Inflammatory macrophage (primary cell): ENCODE measurements at regions not wholly inside any gene's neighbourhood (a gene's known extent, or its start where the extent isn't known, plus 50 kb on each side); places are given as distances from the start of the nearest gene placed in this dataset.
"Not testable (repeated sequence)": the region's sequence is repeated elsewhere in the genome, so short reads cannot be mapped to it uniquely, and the experiment has no call there.

Experiments used
- DNase-seq, 2 donors: peaks; one replicate each; pipeline ENCODE4 v3.0.0-alpha.2; 2020 to 2022

GRCh38 chr9:75690551-75690950 lies 199.9 kb upstream of the PCSK5 start:
- not testable (repeated sequence) for DNase-seq

- no peak for DNase-seq
Measured at GRCh38 chr9:75691408-75691807, 199.1 kb upstream of the PCSK5 start.

DNA sequence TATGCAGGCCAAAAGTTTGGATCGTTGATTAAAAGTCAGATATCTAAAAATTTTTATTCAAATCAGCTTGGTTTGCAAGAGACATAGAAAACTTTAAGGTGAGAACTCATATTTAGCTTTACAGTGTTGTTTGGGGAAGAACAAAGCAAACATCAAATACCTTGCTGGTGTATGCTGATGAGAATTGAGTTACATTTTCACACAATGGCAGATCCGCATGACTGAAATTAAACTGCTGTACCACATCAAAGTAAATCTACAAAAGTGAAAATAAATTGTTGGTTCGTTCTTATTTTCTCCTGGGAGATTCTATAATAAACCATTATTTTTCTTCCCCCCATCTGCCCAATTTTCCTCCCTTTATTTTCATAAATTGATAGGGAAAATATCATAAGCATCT lies 198.2 kb upstream of the PCSK5 start:
- DNase-seq, result no peak

- DNase-seq, result no peak
Measured at GRCh38 chr9:75695921-75696320, 194.6 kb upstream of the PCSK5 start.

DNA sequence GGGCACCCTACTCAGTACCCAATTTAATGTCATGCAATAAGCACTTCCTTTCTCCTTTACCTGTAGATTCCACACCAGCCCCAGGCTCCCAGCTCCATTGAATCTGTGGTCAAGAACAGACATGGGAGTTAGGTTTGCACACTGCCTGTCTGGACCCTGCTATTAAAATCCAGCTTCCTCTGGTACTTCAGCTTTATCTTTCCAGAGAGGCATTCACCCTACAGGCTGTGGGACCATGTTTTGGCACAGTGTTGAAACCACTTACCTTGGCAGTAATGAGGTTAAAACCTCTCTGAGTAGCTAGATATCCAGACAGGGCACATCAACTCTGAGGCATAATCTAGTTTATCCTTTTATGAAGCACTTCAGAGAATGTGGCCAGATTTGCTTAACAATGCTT lies 191.5 kb upstream of the PCSK5 start:
- no peak for DNase-seq

DNA sequence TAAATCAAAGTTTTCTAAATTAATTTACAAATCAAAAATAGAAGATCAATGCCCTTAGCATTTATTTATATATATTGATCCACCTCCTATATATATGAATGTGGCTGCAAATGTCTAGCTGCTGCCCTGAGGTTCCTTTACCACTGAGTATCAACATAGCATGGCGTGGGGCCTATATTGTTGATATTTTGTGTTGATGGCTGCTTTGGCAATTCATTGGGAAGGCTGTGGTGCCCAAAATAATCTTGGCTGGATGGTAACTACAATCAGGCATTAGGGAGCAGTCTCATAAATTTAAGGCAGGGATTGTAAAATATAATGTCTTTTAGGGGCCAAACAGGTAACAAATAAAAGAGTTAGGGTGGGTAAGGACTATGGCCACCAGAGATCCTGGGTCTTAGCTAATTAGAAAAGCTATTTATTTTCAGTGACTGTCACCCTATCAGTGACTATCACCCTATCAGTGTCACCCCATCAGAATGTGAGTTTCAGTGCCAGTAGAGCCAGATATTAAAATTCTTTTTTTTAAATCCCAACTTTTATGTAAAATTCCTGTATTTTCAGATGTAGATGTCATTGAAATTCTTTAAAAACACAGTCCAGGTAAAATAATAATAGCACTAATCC lies 190.7 kb upstream of the PCSK5 start:
- DNase-seq, result no peak

GRCh38 chr9:75700252-75700640 lies 190.2 kb upstream of the PCSK5 start:
- DNase-seq, result no peak

GRCh38 chr9:75707191-75707590 lies 183.3 kb upstream of the PCSK5 start:
- DNase-seq, result no peak

- no peak for DNase-seq
Measured at GRCh38 chr9:75709698-75710097, 180.8 kb upstream of the PCSK5 start.

GRCh38 chr9:75712700-75713099 lies 177.8 kb upstream of the PCSK5 start:
- no peak for DNase-seq

- DNase-seq, result no peak
Measured at GRCh38 chr9:75713335-75713734, 177.1 kb upstream of the PCSK5 start.

DNA sequence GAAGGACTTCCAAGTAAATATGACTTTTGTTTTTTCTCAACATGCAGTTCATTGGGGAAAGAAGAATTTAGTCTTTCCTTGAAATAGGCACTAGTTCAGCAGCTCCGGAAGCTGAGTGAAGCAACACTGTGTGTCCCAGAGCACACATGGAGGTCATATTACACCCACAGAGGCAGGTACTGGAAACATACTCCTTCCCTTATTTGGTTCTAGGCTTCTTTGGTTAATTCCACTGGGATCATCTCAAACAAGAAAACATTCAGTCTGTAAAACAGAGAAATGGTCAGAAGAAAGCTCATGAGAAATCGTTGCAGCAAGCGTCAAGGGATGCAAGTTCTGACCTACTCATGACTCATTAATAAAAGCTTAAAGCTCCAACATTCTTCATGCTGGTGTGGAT lies 175.1 kb upstream of the PCSK5 start:
- DNase-seq, result no peak

DNA sequence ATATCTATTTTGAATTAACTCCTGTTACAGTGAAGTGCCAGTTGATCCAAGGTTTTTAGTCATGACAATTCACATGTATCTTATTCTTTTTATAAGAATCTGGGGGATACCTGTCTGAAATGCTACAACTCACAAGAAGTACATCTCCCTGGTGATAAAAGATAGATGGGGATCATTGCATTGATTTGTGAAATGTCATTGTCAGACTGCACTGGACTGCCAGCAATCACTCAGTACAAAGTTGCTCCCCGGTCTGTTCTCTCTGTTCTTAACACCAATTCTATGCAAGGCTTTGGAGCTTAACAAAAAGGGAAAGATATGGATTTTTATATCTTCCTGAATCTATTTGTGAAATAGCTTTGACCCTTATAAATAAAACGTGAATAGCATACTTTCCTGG lies 171.8 kb upstream of the PCSK5 start:
- no peak for DNase-seq

DNA sequence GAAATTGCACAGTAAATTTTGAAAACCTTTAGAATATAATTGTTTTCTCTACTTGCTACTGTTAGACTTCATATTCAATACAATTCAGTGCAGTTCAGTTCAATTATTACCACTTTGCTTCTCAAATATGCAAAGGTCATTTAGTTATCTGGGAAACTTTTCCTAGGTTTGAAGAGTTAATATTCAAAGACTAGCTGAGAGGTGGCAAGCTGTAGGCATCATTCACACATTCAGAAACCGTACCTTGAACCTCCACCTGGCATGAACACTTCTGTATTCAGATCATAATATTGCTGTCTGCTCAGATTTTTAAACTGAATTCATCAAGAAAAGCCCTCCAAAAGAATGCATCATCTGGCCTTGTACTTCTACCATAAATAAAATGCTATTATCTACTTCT lies 162.1 kb upstream of the PCSK5 start:
- no peak for DNase-seq

DNA sequence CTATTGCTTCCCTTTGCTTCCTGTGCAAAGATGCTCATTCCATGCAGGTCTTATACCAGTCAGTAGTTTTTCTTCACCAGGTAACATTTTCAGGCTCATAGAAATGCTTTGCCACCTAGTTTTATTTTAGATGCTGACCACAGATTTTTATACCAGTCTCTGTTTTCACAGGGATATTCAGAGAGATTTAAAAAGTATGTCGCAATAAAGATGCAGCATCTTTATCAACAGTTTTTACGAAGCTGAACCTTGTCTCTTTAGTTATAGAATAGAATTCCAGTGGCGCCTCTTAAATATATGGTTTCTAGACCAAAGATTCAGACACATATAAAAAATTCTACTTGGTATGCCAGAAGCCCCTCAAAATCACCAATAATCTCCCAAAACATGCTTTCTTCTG lies 155.7 kb upstream of the PCSK5 start:
- DNase-seq, result no peak

DNA sequence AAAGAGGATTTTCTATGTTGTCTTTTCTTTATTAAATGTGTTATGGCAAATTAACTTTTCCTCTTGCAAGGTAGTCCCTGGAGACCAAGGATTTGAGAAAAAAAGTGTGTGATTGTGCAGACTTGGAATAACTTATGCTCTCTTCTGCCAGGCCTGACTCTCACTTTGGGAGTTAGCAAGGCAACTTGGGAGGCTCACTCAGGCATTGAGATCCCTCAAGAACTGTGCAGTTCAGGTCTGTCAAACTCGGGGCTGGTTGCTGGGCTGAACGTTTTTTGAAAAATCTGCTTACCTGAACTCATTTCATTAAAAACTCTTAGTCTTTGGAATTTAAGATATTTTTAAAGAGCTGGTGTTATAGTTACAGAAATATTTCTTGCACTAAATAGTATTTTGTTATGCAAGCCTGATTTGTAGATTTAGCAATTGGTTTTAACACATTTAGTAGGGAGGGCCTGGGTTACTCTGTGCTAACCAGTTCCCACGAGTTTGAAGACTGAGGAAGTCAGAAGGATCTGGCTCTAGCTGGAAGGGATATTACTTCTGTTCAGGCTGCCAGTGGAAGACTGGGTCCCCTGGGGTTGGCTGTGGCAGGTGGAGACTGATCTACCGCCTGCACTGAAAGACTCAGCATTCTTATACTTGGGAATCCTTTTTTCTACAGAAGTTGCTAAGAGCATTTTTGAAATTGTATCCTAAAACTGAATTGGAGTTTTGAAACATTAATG lies 150.4 kb upstream of the PCSK5 start:
- no peak for DNase-seq

DNA sequence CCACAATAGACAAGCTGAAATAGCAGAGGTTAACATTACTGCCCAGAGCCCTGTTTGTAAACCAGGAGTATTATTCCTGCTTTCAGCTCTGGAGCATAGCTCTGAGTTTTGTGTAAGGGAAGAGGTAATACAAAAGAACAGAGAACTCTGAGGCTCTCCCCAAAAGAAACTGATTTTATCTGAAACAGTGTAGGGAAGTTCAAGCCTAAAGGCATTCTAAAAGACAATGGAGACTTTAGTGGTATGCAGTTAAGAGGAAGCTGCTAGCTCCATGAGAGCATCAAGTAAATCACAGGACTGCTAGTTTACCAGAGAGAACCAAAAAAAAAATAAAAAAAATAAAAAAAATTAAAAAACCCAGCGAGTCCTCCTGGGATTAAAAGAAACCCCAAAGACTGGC lies 146.6 kb upstream of the PCSK5 start:
- no peak for DNase-seq

- DNase-seq, result no peak
Measured at GRCh38 chr9:75754080-75754479, 136.4 kb upstream of the PCSK5 start.

- no peak for DNase-seq
Measured at GRCh38 chr9:75775166-75775565, 115.3 kb upstream of the PCSK5 start.

GRCh38 chr9:75775966-75776691 lies 114.3 kb upstream of the PCSK5 start:
- DNase-seq, result no peak

DNA sequence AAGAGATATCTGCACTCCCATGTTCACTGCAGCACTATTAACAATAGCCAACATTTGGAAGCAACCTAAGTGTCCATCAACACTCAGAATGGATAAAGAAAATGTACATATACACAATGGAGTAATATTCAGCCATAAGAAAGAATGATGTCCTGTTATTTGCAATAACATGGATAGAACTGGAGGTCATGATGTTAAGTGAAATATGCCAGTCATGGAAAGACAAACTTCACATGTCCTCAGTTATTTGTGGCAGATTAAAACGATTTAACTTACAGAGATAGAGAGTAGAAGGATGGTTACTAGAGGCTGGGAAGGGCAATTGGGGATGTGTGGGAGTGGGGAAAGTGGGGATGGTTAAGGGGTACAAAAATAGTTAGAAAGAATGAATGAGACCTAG lies 110.3 kb upstream of the PCSK5 start:
- DNase-seq, result no peak

DNA sequence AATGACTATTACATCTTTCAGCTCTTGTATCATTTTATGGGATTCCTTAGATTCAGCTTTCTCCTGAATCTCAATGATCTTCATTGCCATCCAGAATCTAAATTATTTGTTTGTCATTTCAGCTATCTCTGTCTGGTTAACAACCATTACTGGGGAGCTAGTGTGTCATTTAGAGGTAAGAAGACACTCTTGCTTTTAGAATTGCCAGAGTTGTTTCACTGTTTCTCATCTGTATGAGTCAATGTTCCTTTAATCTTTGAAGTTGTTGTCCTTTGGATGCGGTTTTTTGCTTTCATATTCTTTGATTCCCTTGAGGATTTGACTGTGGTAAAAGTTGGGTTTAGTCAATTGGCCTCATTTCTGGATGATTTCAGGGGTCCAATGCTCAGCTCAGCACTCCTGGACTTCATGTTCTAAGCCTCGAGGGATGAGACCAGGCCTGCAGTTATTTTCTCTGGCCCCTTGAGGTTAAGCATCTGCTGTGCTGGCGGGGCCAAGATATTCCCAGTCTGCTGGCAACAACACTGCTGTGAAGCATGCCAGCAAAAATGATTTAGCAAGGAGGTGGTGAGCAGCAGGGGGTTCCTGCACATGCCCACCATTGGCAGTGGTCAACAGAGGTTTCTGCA lies 102.4 kb upstream of the PCSK5 start:
- DNase-seq, result no peak

DNA sequence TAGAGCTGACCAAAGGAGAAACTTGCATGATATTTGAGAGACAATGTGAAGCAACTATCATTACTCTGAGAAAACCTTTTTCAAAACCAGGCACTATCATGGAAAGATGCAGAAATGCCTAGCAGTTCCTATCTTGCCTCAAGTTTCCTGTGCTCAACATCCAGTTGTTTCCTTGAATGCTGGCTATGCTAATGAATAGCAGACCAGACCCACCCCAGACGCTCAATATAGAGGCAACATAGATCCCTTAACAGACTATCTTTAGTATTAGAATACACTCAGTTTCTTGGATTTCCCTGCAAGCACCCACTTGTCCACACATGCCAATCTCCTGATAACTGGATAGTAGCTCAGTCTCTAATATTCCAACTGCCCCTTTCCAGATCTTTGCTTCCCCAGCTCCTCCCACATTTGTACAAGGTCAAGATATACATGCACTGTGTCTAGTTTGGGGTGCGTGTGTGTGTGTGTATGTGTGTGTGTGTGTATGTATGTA lies 93.3 kb upstream of the PCSK5 start:
- DNase-seq, result no peak
